GDM1 (cell line): ENCODE measurements at regions not wholly inside any gene's neighbourhood (a gene's known extent, or its start where the extent isn't known, plus 50 kb on each side); places are given as distances from the start of the nearest gene placed in this dataset.
"Not testable (repeated sequence)": the region's sequence is repeated elsewhere in the genome, so short reads cannot be mapped to it uniquely, and the experiment has no call there.

Source experiments
- DNase-seq: peaks from one replicate; lab custom pipeline; 2025; lab: John Stamatoyannopoulos, UW

GRCh38 chr15:23924686-23925085, 237.6 kb upstream of the NDN start:
- DNase-seq, result no peak

- DNase-seq, result no peak
Observed at GRCh38 chr15:23954931-23955330, 267.8 kb upstream of the NDN start.

GRCh38 chr15:23983500-23984259, 296.6 kb upstream of the NDN start:
- DNase-seq, result no peak

- no peak for DNase-seq
Observed at GRCh38 chr15:23994273-23994672, 307.2 kb upstream of the NDN start.

- DNase-seq, result no peak
Observed at GRCh38 chr15:23998056-23998455, 311.0 kb upstream of the NDN start.

- DNase-seq, result no peak
Observed at GRCh38 chr15:24008476-24008875, 321.4 kb upstream of the NDN start.

- no peak for DNase-seq
Observed at GRCh38 chr15:24017470-24017869, 330.4 kb upstream of the NDN start.

GRCh38 chr15:24039683-24040082, 352.6 kb upstream of the NDN start:
- no peak for DNase-seq

- DNase-seq, result no peak
Observed at GRCh38 chr15:24054547-24055245, 367.6 kb upstream of the NDN start.

- no peak for DNase-seq
Observed at GRCh38 chr15:24067733-24068501, 380.8 kb upstream of the NDN start.

- no peak for DNase-seq
Observed at GRCh38 chr15:24075420-24076089, 388.4 kb upstream of the NDN start.

GRCh38 chr15:24076090-24076784, 389.1 kb upstream of the NDN start:
- DNase-seq, result no peak

GRCh38 chr15:24078310-24079029, 391.4 kb upstream of the NDN start:
- DNase-seq, result no peak

GRCh38 chr15:24088941-24089340, 401.8 kb upstream of the NDN start:
- DNase-seq, result not testable (repeated sequence)

- DNase-seq, result not testable (repeated sequence)
Observed at GRCh38 chr15:24101503-24101902, 414.4 kb upstream of the NDN start.

GRCh38 chr15:24107524-24107923, 420.4 kb upstream of the NDN start:
- not testable (repeated sequence) for DNase-seq

GRCh38 chr15:24107948-24108347, 420.8 kb upstream of the NDN start:
- not testable (repeated sequence) for DNase-seq

GRCh38 chr15:24108349-24108748, 421.2 kb upstream of the NDN start:
- DNase-seq, result not testable (repeated sequence)

- not testable (repeated sequence) for DNase-seq
Observed at GRCh38 chr15:24139622-24140021, 452.5 kb upstream of the NDN start.

- not testable (repeated sequence) for DNase-seq
Observed at GRCh38 chr15:24145070-24145469, 458.0 kb upstream of the NDN start.

- DNase-seq, result no peak
Observed at GRCh38 chr15:24146251-24146650, 459.1 kb upstream of the NDN start.
